Left hindlimb (tissue), 1 donor: ENCODE measurements at regions not wholly inside any gene's neighbourhood (a gene's known extent, or its start where the extent isn't known, plus 50 kb on each side); places are given as distances from the start of the nearest gene placed in this dataset.

Experiments
- DNase-seq: peaks from one replicate; pipeline ENCODE4 v3.0.0-alpha.2; 2018

GRCh38 chr21:27126140-27126539, 159.3 kb upstream of the ADAMTS5 start:
- DNase-seq = no peak

GRCh38 chr21:27122686-27123085, 155.8 kb upstream of the ADAMTS5 start:
- no peak for DNase-seq

DNA sequence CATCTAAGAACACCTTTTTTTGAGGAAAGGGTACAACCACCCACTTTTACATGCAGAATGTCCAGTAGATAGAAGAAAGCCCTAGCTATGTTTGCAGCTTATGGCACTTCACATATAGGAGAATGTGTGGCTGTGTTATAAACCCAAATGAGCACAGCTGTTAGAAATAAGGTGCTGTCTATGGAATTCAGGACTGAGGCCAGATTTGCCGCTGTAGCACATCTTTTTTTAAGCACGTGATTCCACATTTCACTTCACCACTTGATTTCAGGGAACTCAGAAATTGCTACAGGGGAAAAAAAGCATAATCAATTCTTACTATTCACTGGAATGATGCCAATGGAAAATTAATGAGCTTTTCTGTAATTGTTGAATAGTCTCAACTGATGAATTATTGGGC, 147.2 kb upstream of the ADAMTS5 start:
- DNase-seq = no peak

GRCh38 chr21:27112186-27112585, 145.3 kb upstream of the ADAMTS5 start:
- no peak for DNase-seq

DNA sequence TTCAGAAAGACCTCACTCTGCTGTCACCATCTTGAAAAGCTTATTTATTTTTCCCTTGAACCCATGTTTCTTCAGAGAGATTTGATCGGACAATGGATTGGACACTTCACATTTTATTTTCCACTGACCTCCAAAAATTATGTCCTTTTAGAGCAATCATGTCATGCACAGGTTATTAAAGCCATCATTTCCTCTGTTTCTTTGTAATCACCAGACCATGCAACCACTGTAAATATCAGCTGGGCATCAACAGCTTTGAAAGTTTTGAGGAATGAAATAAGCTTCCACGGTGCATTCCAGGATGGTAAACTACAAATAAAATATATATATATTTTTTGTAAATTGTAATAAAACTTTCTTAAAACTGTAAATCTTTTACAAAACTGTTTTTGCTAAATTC, 144.1 kb upstream of the ADAMTS5 start:
- DNase-seq = no peak

DNA sequence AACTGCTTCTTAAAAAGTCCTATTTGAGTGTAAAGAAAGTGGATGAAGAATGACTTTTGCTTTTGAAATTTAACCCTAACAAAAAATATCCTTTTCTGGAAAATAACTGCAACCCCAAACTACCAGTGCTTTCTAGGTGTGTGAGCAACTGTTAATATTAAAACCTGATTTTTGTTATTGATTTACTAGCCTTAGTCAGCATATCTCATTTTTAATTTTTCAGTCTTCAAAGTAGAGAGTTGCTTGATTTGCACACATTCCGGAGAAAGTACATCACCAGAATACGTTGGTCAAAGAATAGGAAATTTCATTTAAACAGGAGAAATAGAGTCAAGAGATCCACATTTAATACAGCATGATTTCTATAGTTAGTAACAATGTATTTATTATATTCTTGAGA, 141.8 kb upstream of the ADAMTS5 start:
- no peak for DNase-seq

- no peak for DNase-seq
Measured at GRCh38 chr21:27108228-27108627, 141.3 kb upstream of the ADAMTS5 start.

DNA sequence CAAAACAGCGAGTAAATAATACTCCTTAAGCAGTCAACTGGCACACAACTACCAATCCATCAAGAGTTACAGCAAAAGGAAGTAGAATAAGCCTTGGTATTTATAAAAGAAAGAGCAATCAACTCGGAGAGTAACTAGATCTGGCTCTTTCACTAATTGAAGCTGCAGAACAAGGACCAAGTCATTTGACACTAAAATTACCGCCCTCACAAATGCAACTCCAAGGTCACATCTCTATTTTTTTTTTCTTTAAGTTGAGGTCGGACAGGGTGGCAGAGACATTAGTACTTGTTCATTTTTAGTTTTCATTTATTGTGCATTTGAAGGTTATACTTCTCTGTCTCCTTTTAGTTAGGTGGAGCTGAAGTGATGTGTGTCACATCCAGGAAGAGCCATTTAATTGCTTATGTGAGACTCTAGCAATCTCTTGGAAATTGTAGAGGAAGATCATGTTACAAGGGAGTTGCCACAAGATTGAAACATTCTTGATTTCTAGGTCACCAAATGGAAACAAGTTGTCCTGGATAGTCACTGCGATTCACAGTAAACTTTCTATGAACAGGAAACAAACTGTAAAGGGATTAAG, 138.1 kb upstream of the ADAMTS5 start:
- no peak for DNase-seq

- no peak for DNase-seq
Measured at GRCh38 chr21:27103768-27104167, 136.9 kb upstream of the ADAMTS5 start.

GRCh38 chr21:27101523-27101922, 134.6 kb upstream of the ADAMTS5 start:
- no peak for DNase-seq

DNA sequence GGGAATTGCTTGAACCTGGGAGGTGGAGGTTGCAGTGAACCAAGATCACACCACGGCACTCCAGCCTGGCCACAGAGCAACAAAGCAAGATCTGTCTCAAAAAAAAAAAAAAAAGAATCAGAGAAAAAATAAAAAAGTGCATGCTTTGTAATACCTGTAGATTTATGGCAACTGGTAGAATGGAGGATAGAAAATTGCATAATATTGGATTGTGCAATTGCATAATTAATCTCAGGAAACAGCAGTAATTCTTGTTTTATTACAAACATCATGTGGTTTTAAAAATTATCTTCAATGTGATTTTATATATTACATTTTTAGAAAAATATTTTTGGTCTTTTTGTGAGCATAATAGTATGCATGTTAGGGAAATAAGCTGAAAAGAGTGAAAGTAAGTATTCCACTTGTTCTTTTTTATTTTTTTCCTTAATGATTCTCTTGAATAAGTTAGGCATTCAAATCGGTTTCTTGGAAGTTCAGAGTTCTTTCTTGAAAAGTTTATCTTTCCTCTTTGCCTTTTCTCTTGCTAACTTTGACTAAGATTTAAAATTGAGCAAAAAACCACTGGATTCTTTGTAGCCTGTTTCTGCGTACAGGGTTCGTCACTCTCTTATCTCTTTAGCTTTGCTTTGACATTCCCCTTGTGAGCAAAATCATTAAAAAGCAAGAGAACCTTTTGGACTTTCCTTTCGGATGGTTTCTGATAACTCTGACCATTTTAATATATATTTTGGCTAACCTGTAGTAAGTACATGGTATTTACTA, 127.5 kb upstream of the ADAMTS5 start:
- no peak for DNase-seq

GRCh38 chr21:27086630-27087029, 119.7 kb upstream of the ADAMTS5 start:
- no peak for DNase-seq

GRCh38 chr21:27086186-27086585, 119.3 kb upstream of the ADAMTS5 start:
- DNase-seq = no peak

- no peak for DNase-seq
Measured at GRCh38 chr21:27085387-27085786, 118.5 kb upstream of the ADAMTS5 start.

- no peak for DNase-seq
Measured at GRCh38 chr21:27083144-27083543, 116.3 kb upstream of the ADAMTS5 start.

DNA sequence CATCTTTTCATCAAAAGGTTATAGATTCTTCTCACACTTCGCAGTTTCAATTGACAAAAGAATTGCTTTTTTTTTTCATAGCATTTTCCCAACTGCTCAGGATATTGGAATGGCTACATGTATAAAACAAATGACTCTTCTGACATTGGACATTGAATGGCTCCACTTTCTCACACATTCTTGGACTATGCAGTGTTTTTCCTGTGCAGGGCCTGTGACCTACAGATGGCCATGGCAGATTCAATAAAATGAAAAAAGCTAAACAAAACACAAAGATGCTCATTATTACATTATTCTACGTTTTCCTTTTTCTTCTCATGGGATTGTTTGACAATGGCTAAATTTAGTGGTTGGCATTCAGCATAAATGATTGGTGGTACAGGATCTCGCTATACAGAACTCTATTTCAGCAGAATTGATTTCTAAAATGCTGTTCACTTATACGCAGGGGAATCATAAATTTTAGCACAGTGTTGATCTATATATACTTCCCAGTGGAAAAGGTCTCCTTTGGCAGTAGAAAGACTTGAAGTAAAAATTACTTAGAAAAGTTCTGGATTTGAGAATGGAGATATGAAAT, 115.6 kb upstream of the ADAMTS5 start:
- DNase-seq = no peak

- no peak for DNase-seq
Measured at GRCh38 chr21:27079636-27080240, 112.8 kb upstream of the ADAMTS5 start.

DNA sequence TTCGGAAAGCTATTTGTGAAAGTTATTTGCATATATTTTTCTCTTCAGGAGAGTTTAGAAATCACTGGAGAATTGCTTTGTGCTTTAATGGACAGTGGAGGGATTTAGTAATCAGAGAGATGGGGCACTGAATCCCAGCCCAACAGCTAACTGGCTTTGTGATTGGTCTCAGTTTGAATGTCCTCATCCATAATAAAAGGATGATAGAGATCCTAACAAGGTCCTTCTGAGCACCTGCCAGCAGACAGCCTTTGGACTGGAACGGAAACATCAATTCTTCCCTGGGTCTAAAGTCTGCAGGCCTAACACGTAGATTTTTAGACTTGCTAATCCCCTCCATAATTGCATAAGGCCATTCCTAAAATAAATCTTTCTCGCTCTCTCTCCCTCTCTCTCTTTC, 112.0 kb upstream of the ADAMTS5 start:
- no peak for DNase-seq

- no peak for DNase-seq
Measured at GRCh38 chr21:27077501-27077900, 110.6 kb upstream of the ADAMTS5 start.

DNA sequence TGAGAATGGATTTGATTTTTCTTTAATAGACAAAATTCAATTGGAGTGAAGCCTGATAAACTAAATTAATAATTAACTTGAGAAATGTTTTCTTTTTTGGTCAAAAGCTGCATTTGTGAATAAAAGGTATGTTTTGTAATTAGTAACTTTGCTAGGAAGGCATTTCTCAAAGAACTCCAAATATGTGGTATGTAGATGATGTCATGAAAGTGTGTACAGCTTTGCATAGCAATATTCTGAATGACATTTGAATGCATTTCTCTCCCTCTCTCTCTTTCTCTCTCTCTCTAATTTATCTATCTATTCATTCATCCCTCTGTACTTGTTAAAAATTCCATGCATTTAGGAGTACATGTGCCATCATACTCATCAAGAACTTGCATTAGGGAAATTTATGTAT, 109.1 kb upstream of the ADAMTS5 start:
- no peak for DNase-seq

DNA sequence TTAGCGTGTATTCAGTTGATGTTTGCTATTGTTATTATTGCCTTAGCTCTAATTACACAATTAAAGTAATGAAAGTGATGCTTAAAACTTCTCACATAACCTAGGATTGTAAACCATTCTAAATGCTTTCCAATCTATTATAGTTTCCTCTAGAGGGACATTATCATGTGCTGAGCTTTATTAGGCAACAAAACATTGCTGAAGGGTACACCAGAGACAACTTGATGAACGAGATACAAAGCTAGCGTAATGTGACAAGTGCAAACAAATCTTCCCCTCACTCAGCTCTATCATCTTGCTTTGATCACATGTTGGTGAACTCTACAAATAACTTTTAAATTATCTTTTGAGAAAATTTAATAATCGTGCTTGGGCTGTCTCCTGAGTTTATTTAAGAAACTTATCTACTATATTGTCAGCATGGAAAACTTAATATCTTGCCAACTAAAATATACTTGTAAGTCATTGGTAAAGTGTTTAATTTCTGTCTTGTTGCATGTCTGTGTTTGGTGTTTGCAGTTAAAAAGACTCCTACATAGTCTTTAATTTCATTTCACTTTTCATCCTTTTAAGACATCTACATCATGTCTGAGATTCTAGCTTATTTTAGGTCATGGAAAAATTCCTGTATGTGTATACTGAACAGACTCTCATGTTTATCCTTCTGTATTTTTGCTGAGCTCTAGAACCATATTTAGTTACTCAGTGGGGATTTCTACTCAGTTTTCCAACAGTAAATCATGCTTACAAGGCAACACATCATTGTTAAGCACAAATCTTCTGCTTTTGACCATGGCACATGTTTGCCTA, 104.2 kb upstream of the ADAMTS5 start:
- DNase-seq = no peak

GRCh38 chr21:27068811-27069210, 101.9 kb upstream of the ADAMTS5 start:
- no peak for DNase-seq

- DNase-seq = no peak
Measured at GRCh38 chr21:27067226-27067625, 100.3 kb upstream of the ADAMTS5 start.
